H1 (cell line): ENCODE measurements at regions not wholly inside any gene's neighbourhood (a gene's known extent, or its start where the extent isn't known, plus 50 kb on each side); places are given as distances from the start of the nearest gene placed in this dataset.

Experiments used
- CTCF ChIA-PET: fragments of 300-600 bp; sonication (Branson Sonifier 250); formaldehyde crosslinking; loops from one replicate; lab custom pipeline; 2021; ENCODE audit not compliant: partially characterized antibody; lab: Charles Lee
- POLR2A ChIA-PET: fragments of 300-600 bp; sonication (Branson Sonifier 250); formaldehyde crosslinking; loops from one replicate; lab custom pipeline; 2021; ENCODE audit warnings: inconsistent platforms; ENCODE audit not compliant: partially characterized antibody; lab: Charles Lee
- DNase-seq, 2 experiments: peaks; one replicate each; pipeline versions ENCODE4 v3.0.0 to v3.0.0-alpha.2; 2010 to 2022; ENCODE audit warnings: low spot score in 2 of 2, low read depth in 1 of 2, mixed read lengths in 1 of 2
- FAIRE-seq: peaks from 2 replicates; lab custom pipeline; 2011; peaks lifted over from hg19 to GRCh38; lab: Jason Lieb, UNC
- H2AFZ ChIP-seq: 2 replicates; pipeline ENCODE4 v1.8.1; 2012; ENCODE audit warnings: low read length, inconsistent platforms
- H2AK5ac ChIP-seq: 2 replicates; pipeline ENCODE4 v1.6.1; 2013; ENCODE audit warnings: low read depth, low read length
- H2BK120ac ChIP-seq: replicated peaks from 2 replicates; pipeline ENCODE3; 2013; ENCODE audit warnings: low read depth, low read length, inconsistent platforms
- H2BK12ac ChIP-seq: 2 replicates; pipeline ENCODE4 v1.6.1; 2013; ENCODE audit warnings: low read depth, low read length
- H2BK15ac ChIP-seq: 2 replicates; pipeline ENCODE4 v1.6.1; 2013; ENCODE audit warnings: low read length
- H2BK20ac ChIP-seq: 2 replicates; pipeline ENCODE4 v1.6.1; 2013; ENCODE audit warnings: low read length
- H2BK5ac ChIP-seq: 2 replicates; pipeline ENCODE4 v1.6.1; 2013; ENCODE audit warnings: low read depth, low read length
- H3K14ac ChIP-seq: 2 replicates; pipeline ENCODE4 v1.6.1; 2013; ENCODE audit warnings: inconsistent platforms; ENCODE audit not compliant: insufficient read length
- H3K18ac ChIP-seq: 2 replicates; pipeline ENCODE4 v1.6.1; 2013; ENCODE audit warnings: low read length; ENCODE audit errors: extremely low read depth
- H3K23ac ChIP-seq: 2 replicates; pipeline ENCODE4 v1.6.1; 2013; ENCODE audit warnings: inconsistent platforms; ENCODE audit not compliant: insufficient read length
- H3K23me2 ChIP-seq: 2 replicates; pipeline ENCODE4 v1.6.1; 2013; ENCODE audit warnings: low read depth, low read length
- H3K27ac ChIP-seq: 2 replicates; pipeline ENCODE4 v1.6.1; 2011; ENCODE audit warnings: low read depth, low read length, inconsistent platforms
- H3K27me3 ChIP-seq, 4 experiments: replicated peaks in 1 of 4; 1 replicate in 1 of 4; 2 replicates in 3 of 4; pipeline versions ENCODE4 v1.6.1 to v1.8.1; 2011 to 2013; ENCODE audit warnings: low read length in 3 of 4, mild to moderate bottlenecking in 3 of 4, inconsistent platforms in 2 of 4, mixed read lengths in 2 of 4, moderate library complexity in 1 of 4; ENCODE audit not compliant: control insufficient read depth in 3 of 4, insufficient read depth in 3 of 4; ENCODE audit errors: extremely low read depth in 1 of 4
- H3K36me3 ChIP-seq, 4 experiments: 2 replicates each; pipeline versions ENCODE4 v1.6.1 to v1.8.1; 2011 to 2013; ENCODE audit warnings: mild to moderate bottlenecking in 4 of 4, low read length in 3 of 4, moderate library complexity in 2 of 4, control low read depth in 1 of 4, inconsistent platforms in 1 of 4; ENCODE audit not compliant: insufficient read depth in 4 of 4, control insufficient read depth in 2 of 4
- H3K4ac ChIP-seq: replicated peaks from 2 replicates; pipeline ENCODE3; 2013; ENCODE audit warnings: low read length, low read depth, mixed read lengths, inconsistent platforms; ENCODE audit not compliant: insufficient read length
- H3K4me1 ChIP-seq, 4 experiments: replicated peaks in 1 of 4; 1 replicate in 1 of 4; 2 replicates in 3 of 4; pipeline versions ENCODE4 v1.6.1 to v1.8.1; 2011 to 2013; ENCODE audit warnings: low read length in 3 of 4, inconsistent platforms in 2 of 4, mixed read lengths in 1 of 4; ENCODE audit not compliant: insufficient read depth in 4 of 4, control insufficient read depth in 3 of 4
- H3K4me2 ChIP-seq, 2 experiments: 2 replicates each; pipeline versions ENCODE4 v1.6.1 to v1.8.1; 2011 to 2013; ENCODE audit warnings: low read depth in 2 of 2, low read length in 2 of 2, control low read depth in 1 of 2, inconsistent platforms in 1 of 2, mild to moderate bottlenecking in 1 of 2; ENCODE audit not compliant: insufficient read depth in 1 of 2
- H3K4me3 ChIP-seq, 4 experiments: fragments of 200-600, 300-600 bp in 1 of 4; sonication (generic), shearing (Covaris generic), sonication (Bioruptor Twin) in 1 of 4; 2 replicates each; pipeline versions ENCODE4 v1.5.1 to v1.8.1; 2011 to 2016; ENCODE audit warnings: low read length in 4 of 4, low read depth in 3 of 4, control low read depth in 2 of 4, inconsistent platforms in 2 of 4, mild to moderate bottlenecking in 2 of 4, mixed read lengths in 1 of 4, moderate library complexity in 1 of 4; ENCODE audit not compliant: insufficient read depth in 2 of 4; ENCODE audit errors: extremely low read depth in 1 of 4
- H3K56ac ChIP-seq: replicated peaks from 2 replicates; pipeline ENCODE3; 2013; ENCODE audit warnings: low read depth, mild to moderate bottlenecking, mixed read lengths, low read length, inconsistent platforms; ENCODE audit not compliant: insufficient read length
- H3K79me1 ChIP-seq: 2 replicates; pipeline ENCODE4 v1.6.1; 2013; ENCODE audit warnings: low read depth, low read length, control low read depth
- H3K79me2 ChIP-seq, 2 experiments: 2 replicates each; pipeline versions ENCODE4 v1.6.1 to v1.8.1; 2012 to 2013; ENCODE audit warnings: low read length in 2 of 2, mild to moderate bottlenecking in 2 of 2, inconsistent platforms in 1 of 2; ENCODE audit not compliant: insufficient read depth in 2 of 2, control insufficient read depth in 1 of 2
- H3K9ac ChIP-seq, 4 experiments: replicated peaks in 1 of 4; 1 replicate in 1 of 4; 2 replicates in 3 of 4; pipeline versions ENCODE4 v1.6.1 to v1.8.1; 2011 to 2013; ENCODE audit warnings: low read depth in 3 of 4, low read length in 3 of 4, control low read depth in 2 of 4, mild to moderate bottlenecking in 2 of 4, moderate library complexity in 2 of 4, inconsistent platforms in 1 of 4; ENCODE audit errors: extremely low read depth in 1 of 4
- H3K9me3 ChIP-seq, 2 experiments: 2 replicates each; pipeline versions ENCODE4 v1.6.1 to v1.8.1; 2012 to 2013; ENCODE audit warnings: mild to moderate bottlenecking in 2 of 2, moderate library complexity in 2 of 2, control low read depth in 1 of 2, inconsistent platforms in 1 of 2, low read depth in 1 of 2, low read length in 1 of 2, mixed read lengths in 1 of 2; ENCODE audit not compliant: insufficient read depth in 2 of 2
- H4K20me1 ChIP-seq, 2 experiments: replicated peaks in 1 of 2; 2 replicates each; pipeline versions ENCODE3 to v1.8.1; 2011 to 2013; ENCODE audit warnings: inconsistent platforms in 2 of 2, low read length in 2 of 2, mild to moderate bottlenecking in 1 of 2; ENCODE audit not compliant: insufficient read depth in 2 of 2, control insufficient read depth in 1 of 2
- H4K5ac ChIP-seq: 2 replicates; pipeline ENCODE4 v1.6.1; 2013; ENCODE audit warnings: low read length, low read depth, mixed read lengths, inconsistent platforms; ENCODE audit not compliant: insufficient read length
- H4K8ac ChIP-seq: 2 replicates; pipeline ENCODE4 v1.8.0; 2013; ENCODE audit warnings: mild to moderate bottlenecking, moderate library complexity, low read length, inconsistent platforms; ENCODE audit not compliant: insufficient read depth; ENCODE audit errors: extremely low read depth
- H4K91ac ChIP-seq: replicated peaks from 2 replicates; pipeline ENCODE3; 2013; ENCODE audit warnings: low read length, mixed read lengths, inconsistent platforms; ENCODE audit not compliant: insufficient read length
- JUN ChIP-seq: IDR thresholded peaks from 2 replicates; pipeline ENCODE4 v1.6.1; 2011; ENCODE audit warnings: low read depth, mild to moderate bottlenecking, improper control_type of control experiment, low read length
- JUND ChIP-seq: IDR thresholded peaks from 2 replicates; pipeline ENCODE4 v1.6.1; 2011; ENCODE audit warnings: mild to moderate bottlenecking, improper control_type of control experiment, low read length
- KDM5A ChIP-seq: fragments of 200-600 bp; IDR thresholded peaks from 2 replicates; pipeline ENCODE4 v1.7.1; 2012; ENCODE audit warnings: mild to moderate bottlenecking, low read length, inconsistent platforms, mixed read lengths
- MAFK ChIP-seq: IDR thresholded peaks from 2 replicates; pipeline ENCODE4 v1.6.1; 2012; ENCODE audit warnings: low read depth, mild to moderate bottlenecking, improper control_type of control experiment, low read length
- SAP30 ChIP-seq: fragments of 300-600 bp; sonication (generic); IDR thresholded peaks from 2 replicates; pipeline ENCODE4 v1.7.1; 2012; ENCODE audit warnings: low read length, moderate library complexity, mild to moderate bottlenecking, inconsistent platforms; ENCODE audit not compliant: insufficient read depth, insufficient replicate concordance
- SIN3A ChIP-seq, 2 experiments: IDR thresholded peaks in 1 of 2; conservative IDR thresholded peaks in 1 of 2; 2 replicates each; pipeline ENCODE4 v1.6.1; 2011 to 2012; ENCODE audit warnings: low read length in 2 of 2, improper control_type of control experiment in 1 of 2, low read depth in 1 of 2, mild to moderate bottlenecking in 1 of 2
- SUZ12 ChIP-seq: fragments of 200-600 bp; sonication (generic); IDR thresholded peaks from 2 replicates; pipeline ENCODE4 v1.6.1; 2012; ENCODE audit warnings: mild to moderate bottlenecking, inconsistent platforms, low read length, moderate library complexity, mixed read lengths
- TF ChIP-seq, protein P1 (sequence below): IDR thresholded peaks from 2 replicates; pipeline ENCODE4 v1.6.1; 2012; ENCODE audit warnings: inconsistent platforms

DNA sequence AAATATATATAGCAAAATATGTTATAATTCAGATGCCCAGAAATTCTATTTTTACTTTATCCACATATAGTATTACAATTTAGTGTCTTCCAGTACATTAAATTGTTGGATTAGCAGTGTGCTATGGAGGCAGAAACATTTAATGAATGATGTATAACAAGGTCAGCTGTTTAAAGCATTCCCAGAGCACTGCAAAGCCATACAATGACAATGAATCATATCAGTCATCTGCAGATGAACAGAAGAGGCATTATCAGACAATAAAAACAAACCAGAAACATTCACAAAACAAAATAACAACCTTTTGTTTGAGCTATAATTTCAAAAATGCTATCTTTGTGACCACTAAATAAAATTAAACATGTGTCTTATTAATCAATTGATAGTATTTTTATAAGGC is 524.2 kb downstream of the FAT4 start (continued):
- no peak for TF ChIP-seq SAP30
- TF ChIP-seq, all 59 proteins: peak for 0

DNA sequence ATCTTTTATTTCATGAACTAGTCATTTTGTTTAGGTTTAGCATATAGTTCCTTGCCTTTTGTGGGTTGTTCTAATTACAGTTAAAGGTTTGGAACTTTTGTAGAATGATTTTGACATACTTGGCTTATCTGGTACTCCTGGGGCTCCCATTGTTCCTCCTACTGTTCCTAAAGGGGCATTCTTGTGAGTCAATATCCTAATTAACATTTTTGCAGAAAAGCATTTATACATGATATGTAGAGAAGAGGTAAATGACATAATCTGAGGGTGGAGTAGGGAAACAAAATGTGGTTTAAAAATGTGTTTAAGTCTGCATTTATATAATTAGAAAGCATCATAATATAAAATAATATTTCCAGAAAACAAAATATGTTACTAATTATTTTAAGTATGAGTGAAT is 529.2 kb downstream of the FAT4 start:
- Histone ChIP-seq H2BK5ac (no peak overlapping the region), H2AK5ac (no peak overlapping the region), H2BK15ac (no peak overlapping the region), H3K18ac (no peak overlapping the region), H4K8ac (no peak overlapping the region), H3K23ac (no peak overlapping the region), H3K36me3 (no peaks in the 10 kb centered on the region), H3K79me1 (no peaks in the 10 kb centered on the region), H3K27ac (no peak overlapping the region), H3K56ac (no peak overlapping the region), H3K79me2 (no peaks in the 10 kb centered on the region), H3K9ac (no peak overlapping the region), H3K9me3 (no peaks in the 10 kb centered on the region), H4K20me1 (no peaks in the 10 kb centered on the region), H2BK120ac (no peak overlapping the region), H3K4ac (no peak overlapping the region), H4K91ac (no peak overlapping the region), H2BK20ac (no peak overlapping the region), H2BK12ac (no peak overlapping the region), H4K5ac (no peak overlapping the region), H3K4me1 (no peaks in the 10 kb centered on the region), H2AFZ (no peak overlapping the region), H3K4me3 (no peak overlapping the region), H3K4me2 (no peak overlapping the region), H3K27me3 (no peaks in the 10 kb centered on the region), H3K23me2 (no peaks in the 10 kb centered on the region), H3K14ac (no peak overlapping the region)
- TF ChIP-seq SIN3A (conservative IDR thresholded peaks at IDR 0.05 in 1 of 2, IDR thresholded peaks at IDR 0.05 in 1 of 2; ENCODE audit: low read depth in 1 of 2, low read length in 2 of 2) (no peak), JUN (no peak), JUND (no peak), MAFK (no peak), SUZ12 (no peak), KDM5A (no peak), SAP30 (no peak)
- TF ChIP-seq, protein P1, sequence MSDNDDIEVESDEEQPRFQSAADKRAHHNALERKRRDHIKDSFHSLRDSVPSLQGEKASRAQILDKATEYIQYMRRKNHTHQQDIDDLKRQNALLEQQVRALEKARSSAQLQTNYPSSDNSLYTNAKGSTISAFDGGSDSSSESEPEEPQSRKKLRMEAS: no peak
- FAIRE-seq: no peak
- DNase-seq: no peak
- POLR2A ChIA-PET: no interaction called here
- CTCF ChIA-PET: no interaction called here
